SK-N-MC (cell line): ENCODE measurements at regions not wholly inside any gene's neighbourhood (a gene's known extent, or its start where the extent isn't known, plus 50 kb on each side); places are given as distances from the start of the nearest gene placed in this dataset.

Source experiments
- DNase-seq: peaks from one replicate; pipeline ENCODE4 v3.0.0-alpha.2; 2011; ENCODE audit warnings: low read depth, low spot score
- H3K27ac ChIP-seq: fragments of 200-600 bp; sonication (generic); 2 replicates; pipeline ENCODE4 v1.5.1; 2016; ENCODE audit warnings: mixed run types
- H3K36me3 ChIP-seq: fragments of 200-600 bp; sonication (generic); 2 replicates; pipeline ENCODE4 v1.6.1; 2017; ENCODE audit warnings: antibody characterized with exemption, low read length, mixed read lengths; ENCODE audit not compliant: insufficient read depth
- H3K4me3 ChIP-seq: fragments of 200-600 bp; sonication (generic); 2 replicates; pipeline ENCODE4 v1.5.1; 2016
- H3K9ac ChIP-seq: fragments of 200-600 bp; sonication (generic); 2 replicates; pipeline ENCODE4 v1.8.0; 2017; ENCODE audit warnings: mixed run types, mixed read lengths; ENCODE audit not compliant: insufficient read length
- H3K9me3 ChIP-seq: fragments of 200-600 bp; sonication (generic); 2 replicates; pipeline ENCODE4 v1.6.1; 2017; ENCODE audit warnings: low read depth, mild to moderate bottlenecking, antibody characterized with exemption, low read length, moderate library complexity, mixed read lengths
- EZH2 ChIP-seq: fragments of 200-600 bp; sonication (generic); IDR thresholded peaks from one replicate; pipeline ENCODE4 v1.6.1; 2017; ENCODE audit warnings: antibody characterized with exemption
- FOXP2 ChIP-seq: optimal IDR thresholded peaks from 2 replicates; pipeline ENCODE3; 2011; ENCODE audit warnings: mild to moderate bottlenecking, moderate library complexity; ENCODE audit not compliant: insufficient read depth; ENCODE audit errors: extremely low read length, control extremely low read depth
- POLR2AphosphoS5 ChIP-seq: IDR thresholded peaks from 2 replicates; pipeline ENCODE4 v1.6.1; 2012; ENCODE audit warnings: mild to moderate bottlenecking, low read depth, low read length, borderline replicate concordance

DNA sequence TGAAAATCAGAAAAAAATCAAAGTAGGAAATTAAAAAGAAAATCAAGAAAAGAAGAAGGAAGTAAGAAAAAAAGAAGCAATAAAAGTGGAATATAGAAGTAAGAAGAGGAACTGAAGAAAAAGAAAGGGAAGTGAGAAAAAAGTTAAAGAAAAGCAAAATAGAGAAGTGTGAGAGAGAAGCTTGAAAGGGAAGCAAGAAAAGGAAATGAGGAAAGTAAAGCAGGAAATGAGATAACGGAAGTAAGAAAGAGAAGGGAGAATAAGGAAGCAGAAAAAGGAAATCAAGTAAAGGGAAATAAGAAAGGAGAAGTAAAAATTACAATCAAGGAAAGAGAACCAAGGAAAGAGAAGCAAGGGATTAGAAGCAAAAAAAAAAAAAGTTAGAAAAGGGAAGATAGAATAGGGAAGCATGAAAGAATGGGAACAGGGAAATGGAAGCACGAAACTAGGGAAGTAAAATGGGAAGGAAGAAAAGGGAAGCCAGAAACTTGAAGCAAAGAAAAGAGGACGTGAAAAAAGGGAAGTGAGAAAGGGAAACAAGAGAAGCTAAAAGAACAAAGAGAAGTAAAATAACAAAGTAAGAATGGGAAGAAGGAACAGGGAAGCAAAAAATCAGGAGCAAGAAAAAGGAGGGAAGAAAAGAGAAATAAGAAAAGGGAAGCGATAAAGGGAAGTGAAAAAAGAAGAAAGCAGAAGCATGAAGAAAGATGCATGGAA, 243.3 kb upstream of the NCKAP5 start:
- no peak overlapping the region for H3K27ac ChIP-seq
- TF ChIP-seq EZH2 (no peak), FOXP2 (no peak), POLR2AphosphoS5 (no peak)

DNA sequence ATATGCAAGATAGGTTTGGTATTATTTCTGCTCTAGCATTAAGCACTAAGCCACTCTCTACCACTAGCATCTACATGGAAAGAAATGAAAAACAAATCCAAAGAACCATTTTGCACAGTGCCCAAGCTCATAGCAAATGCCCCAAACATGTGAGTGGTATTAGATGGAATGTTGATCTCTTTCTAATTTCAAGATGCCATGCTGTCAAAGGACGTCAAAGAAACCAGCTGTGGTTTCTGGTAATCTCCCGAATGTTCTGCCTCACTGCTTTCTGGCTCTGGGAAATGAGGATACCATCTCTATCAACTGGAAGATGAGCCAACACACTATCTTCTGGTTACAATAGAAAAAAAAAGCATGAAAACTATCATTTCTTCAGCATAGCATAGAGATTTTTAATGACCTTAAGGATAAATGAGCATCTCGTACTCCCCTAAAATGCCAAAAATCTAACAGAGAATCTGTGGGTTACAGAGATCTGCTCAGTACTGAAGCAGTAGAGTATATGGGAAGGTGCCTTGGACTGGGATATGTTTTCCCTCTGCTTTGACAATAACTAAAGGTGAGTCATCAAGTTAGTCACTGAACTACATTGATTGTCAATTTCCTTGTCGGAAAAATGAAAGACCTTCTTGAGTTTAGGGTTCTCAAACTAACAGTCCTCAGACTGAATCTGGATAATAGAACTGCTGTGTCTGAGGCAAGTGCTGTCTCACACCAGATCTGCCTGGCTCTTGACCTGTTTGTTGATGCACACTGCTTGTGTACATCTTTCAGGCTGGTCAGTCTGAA, 244.8 kb upstream of the NCKAP5 start:
- no peak for TF ChIP-seq POLR2AphosphoS5
- H3K9me3 ChIP-seq = no peaks in the 10 kb centered on the region
- no peak overlapping the region for H3K27ac ChIP-seq
- no peak overlapping the region for H3K9ac ChIP-seq
- no peak overlapping the region for H3K4me3 ChIP-seq
- DNase-seq = no peak
- no peaks in the 10 kb centered on the region for H3K36me3 ChIP-seq

More for the DNA sequence above, 243.3 kb upstream of the NCKAP5 start:
- no peaks in the 10 kb centered on the region for H3K9me3 ChIP-seq
- H3K4me3 ChIP-seq = no peak overlapping the region
- DNase-seq = no peak
- H3K36me3 ChIP-seq = no peaks in the 10 kb centered on the region
- no peak overlapping the region for H3K9ac ChIP-seq

- H3K9ac ChIP-seq = no peak overlapping the region
- no peak for TF ChIP-seq POLR2AphosphoS5
- no peak for TF ChIP-seq FOXP2
- TF ChIP-seq EZH2 = no peak
- no peaks in the 10 kb centered on the region for H3K9me3 ChIP-seq
- H3K36me3 ChIP-seq = no peaks in the 10 kb centered on the region
- H3K4me3 ChIP-seq = peak overlapping the region; percentile 24
- DNase-seq = peak; percentile 60
- H3K27ac ChIP-seq = no peak overlapping the region
Observed at GRCh38 chr2:133814890-133815289, 246.6 kb upstream of the NCKAP5 start.

DNA sequence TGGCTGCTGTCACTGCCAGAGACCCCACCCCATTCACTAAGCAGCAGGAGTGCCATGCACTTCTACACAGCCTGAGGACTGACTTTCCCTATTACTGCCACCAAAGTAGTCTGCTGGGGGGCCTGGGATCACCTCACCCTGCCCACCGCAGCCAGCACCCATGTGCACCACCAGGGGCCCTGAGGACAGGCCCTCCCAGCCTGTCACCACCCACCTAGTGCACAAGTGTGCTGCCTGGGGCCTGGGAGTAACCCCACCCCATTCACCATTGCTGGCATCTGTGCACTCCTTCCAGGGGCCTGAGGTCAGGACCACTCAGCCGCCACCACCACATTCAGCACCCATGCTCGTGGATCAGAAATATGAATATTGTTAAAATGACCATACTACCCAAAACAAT, 247.8 kb upstream of the NCKAP5 start:
- no peak overlapping the region for H3K27ac ChIP-seq
- DNase-seq = no peak
- no peaks in the 10 kb centered on the region for H3K9me3 ChIP-seq
- H3K4me3 ChIP-seq = no peak overlapping the region
- TF ChIP-seq EZH2 (no peak), FOXP2 (no peak), POLR2AphosphoS5 (no peak)
- no peaks in the 10 kb centered on the region for H3K36me3 ChIP-seq
- H3K9ac ChIP-seq = no peak overlapping the region

DNA sequence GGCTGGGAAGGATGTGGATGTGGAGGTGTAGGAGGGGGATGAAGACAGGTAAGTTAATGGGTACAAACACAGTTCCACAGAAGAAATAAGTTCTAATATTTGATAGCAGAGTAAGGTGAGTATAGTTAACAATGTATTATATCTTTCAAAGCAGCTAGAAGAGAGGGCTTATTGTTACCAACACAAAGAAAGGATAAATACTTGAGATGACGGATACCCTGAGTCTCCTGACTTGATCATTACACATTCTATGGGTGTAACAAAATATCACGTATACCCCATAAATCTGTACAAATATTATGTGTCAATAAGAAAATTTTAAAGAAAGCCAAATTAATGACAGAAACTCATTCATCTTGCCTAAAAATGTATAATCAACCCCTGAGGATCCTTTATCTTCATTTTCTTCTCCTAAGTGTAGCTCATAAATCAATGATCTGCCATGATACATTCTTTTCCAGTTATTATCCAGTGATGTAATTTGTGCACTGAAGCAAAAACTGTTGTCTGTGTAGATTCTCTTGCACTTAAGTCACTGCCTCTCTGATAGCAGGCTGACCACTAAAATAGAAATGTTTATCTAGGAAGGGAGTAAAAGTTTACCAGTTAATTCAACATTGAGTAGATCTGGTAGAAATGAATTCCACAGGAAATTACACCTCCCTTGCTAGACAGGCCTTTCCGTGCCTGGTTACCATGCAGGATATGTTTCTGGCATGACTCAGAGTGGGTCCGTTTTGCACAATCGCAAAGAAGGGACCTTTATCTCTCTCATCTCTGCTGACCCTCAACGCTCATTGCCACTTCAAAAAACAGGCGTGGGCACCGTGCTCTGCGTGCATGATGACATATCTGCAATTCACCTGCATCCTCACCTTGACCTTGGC, 249.7 kb upstream of the NCKAP5 start:
- no peak for DNase-seq
- no peak overlapping the region for H3K9ac ChIP-seq
- 0 out of 2 replicates have a peak overlapping the region, but pooled peaks have one; percentile 12 for H3K4me3 ChIP-seq
- H3K27ac ChIP-seq = peak overlapping the region; percentile 45
- TF ChIP-seq FOXP2 (no peak), POLR2AphosphoS5 (no peak), EZH2 (no peak)
- no peaks in the 10 kb centered on the region for H3K9me3 ChIP-seq
- H3K36me3 ChIP-seq = no peaks in the 10 kb centered on the region

DNA sequence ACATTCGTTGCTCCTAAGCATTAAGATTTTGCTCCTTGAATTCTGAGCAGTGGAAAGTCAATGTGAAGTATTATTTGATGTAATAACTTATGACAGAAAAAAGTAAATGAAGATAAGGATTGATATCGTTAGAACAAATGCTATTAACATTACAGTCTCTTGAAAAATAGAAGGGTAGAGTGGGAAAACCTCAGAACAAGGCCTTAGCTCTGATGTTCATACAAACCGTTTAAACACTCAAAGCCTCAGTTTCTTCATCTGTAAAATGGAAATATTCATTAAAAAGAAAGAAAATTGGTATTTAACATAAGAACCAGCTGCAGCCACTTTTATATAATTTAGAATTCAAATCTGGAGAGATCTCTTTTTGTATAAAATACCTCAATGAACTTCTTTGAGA, 250.4 kb upstream of the NCKAP5 start:
- DNase-seq = no peak
- Histone ChIP-seq H3K9me3 (no peaks in the 10 kb centered on the region), H3K9ac (no peak overlapping the region), H3K4me3 (no peak overlapping the region), H3K27ac (no peak overlapping the region), H3K36me3 (no peaks in the 10 kb centered on the region)
- no peak for TF ChIP-seq EZH2
- no peak for TF ChIP-seq FOXP2
- TF ChIP-seq POLR2AphosphoS5 = no peak

DNA sequence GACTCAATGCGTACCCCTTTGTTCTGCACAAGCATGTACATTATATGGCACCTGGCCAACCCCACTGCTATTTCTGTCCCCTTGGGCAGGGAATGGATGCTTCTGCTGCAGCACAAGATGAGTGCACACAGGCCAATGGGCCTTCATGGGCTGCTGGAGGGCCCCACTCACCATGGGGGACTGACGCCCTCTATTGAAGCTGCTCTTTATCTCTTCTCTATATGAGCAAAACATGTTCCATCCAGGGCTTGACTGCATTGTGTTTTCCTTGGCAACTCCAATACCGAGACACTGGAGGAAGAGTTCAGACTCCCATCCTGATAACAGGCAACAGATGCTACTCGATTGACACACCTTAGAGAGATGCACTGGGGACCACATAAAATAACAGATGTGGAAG, 251.6 kb upstream of the NCKAP5 start:
- Histone ChIP-seq H3K27ac (no peak overlapping the region), H3K9me3 (no peaks in the 10 kb centered on the region), H3K36me3 (no peaks in the 10 kb centered on the region), H3K9ac (no peak overlapping the region), H3K4me3 (no peak overlapping the region)
- TF ChIP-seq POLR2AphosphoS5 (no peak), EZH2 (no peak), FOXP2 (no peak)
- DNase-seq = no peak
